GM18867 (cell line): ENCODE measurements at regions not wholly inside any gene's neighbourhood (a gene's known extent, or its start where the extent isn't known, plus 50 kb on each side); places are given as distances from the start of the nearest gene placed in this dataset.
A peak's percentile ranks its signal among the peaks of the same experiment; 100 is the strongest.
"Not testable (repeated sequence)": the region's sequence is repeated elsewhere in the genome, so short reads cannot be mapped to it uniquely, and the experiment has no call there.

Experiments used
- ATAC-seq: cut with Tn5 transposase; IDR thresholded peaks from one replicate; pipeline ENCODE4 v1.9.1; 2021; ENCODE audit warnings: mild to moderate bottlenecking, moderate library complexity; ENCODE audit not compliant: unreplicated experiment

DNA sequence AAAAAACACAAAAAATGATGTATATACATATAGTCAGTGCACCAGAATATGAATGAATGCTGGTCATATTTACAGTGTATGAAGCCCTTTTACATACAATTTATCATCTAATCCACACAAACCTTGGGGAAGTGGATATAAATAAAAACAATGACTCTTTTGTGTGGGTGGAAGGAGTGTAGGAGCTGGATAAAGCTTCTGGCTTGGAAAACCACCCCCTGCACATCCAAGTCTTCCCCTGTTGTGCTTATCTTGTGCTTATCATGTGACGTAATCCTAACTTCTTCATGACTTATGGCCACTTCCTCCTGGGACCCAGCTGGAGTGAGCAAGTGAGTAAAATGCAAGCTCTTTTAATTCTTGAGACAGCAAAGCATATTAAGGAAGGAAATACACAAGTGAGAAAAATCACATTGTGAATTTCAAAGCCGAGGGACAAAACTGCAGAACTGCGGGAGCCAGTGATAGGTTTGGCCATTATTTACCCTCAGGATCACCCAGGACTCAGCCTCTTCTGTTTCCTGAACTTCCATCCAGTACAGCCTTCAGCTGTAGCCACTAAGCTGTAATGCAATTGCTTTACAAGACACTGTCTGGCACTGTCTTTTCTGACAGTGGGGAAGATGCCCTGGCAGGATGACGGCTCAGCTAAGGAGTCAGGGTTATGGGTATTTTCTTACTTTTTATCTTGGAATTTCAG is 104.0 kb upstream of the PPM1J start:
- no peak for ATAC-seq

DNA sequence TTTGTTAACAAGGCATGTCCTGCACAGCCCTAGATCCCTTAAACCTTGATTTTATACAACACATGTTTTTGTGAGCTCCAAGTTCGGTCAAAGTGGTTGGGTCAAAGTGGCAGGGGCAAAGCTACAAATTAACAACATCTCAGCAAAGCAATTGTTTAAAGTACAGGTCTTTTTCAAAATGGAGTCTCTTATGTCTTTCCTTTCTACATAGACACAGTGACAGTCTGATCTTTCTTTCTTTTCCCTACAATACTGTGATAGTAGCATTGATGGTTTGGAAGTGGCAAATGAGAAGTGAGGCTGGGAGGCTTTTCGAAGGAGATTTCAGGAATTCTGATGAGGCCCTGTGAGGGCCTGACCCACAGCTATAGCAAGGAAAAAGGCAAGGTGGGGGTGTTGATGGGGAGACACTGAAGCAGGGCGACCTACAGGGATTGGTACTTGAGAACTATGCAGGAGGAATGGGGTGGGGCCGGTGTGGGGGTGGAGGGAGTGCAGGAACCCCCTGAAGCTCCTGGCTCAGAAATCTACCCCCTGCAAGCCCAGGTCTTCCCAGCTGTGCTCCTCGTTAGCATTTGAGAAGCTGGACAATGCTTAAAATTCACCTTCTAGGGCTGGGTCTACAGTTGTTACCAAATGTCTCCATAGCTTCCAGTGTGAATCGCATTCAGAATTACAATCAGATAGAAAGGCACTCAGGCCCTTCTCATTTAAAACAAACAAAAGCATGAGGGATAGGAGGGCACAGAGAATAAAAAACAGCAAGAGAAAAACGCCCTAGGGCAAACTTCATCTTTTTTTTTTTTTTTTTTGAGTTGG is 102.6 kb upstream of the PPM1J start:
- no peak for ATAC-seq

DNA sequence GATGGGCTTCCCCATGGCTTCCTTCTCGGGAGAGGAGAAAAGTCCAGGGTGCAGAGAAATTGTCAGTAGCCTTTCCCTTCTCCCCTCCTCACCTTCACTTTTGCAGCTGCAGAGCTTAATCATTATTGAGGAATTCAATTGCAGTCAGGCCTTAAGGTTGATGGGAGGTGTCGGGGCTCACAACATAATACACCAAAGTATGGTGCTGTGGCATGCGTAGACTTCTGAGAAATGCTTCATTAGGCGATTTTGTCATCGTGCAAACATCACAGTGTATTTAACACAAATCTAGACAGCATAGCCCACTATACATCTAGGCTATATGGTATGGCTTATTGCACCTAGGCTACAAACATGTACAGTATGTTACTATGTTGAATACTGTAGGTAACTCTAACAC is 100.2 kb upstream of the PPM1J start:
- no peak for ATAC-seq

DNA sequence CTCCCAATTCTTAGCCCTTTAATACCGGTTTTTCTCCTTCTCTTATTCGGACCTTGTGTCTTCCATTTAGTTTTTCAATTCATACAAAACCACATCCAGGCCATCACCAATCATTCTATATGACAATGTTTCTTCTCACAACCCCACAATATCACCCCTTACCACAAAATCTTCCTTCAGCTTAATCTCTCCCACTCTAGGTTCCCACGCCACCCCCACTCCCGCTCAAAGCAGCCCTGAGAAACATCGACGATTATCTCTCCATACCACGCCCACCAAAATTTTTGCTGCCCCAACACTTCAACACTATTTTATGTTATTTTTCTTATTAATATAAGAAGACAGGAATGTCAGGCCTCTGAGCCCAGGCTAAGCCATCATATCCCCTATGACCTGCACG is 99.5 kb upstream of the PPM1J start:
- ATAC-seq = not testable (repeated sequence)

DNA sequence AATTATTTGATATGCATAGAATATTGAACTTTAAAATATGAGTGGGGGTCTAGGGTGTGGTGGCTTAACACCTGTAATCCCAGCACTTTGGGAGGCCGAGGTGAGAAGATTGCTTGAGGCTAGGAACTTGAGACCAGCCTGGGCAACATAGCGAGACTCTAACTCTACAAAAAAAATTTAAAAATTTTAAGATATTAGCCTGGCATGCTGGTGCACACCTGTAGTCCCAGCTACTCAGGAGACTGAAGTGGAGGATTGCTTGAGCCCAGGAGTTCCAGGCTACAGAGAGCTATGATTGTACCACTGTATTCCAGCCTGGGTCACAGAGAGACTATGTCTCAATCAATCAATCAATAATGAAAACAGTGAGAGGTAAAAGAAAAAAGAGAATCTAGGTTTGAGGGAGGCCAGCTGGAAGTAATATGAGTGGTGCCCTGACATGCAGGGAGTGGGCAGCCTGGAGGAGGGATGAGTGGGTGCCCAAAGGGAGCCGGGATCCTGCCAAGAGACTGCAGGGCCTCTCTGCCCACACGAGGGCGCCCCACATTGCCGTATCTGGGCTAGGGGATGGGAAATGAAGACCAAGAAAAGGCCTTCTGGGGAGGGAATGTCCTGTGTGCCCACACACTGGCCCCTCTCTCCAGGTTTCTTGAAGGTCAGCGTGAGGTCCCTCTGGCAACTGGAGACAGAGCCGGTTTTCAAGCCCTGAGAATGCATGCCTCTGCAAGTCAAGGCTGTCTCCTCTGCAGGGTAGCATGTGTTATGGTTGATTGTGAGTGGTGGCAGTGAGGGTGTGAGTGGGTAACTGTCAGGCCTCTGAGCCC is 93.9 kb upstream of the PPM1J start:
- ATAC-seq = peak; percentile 57

DNA sequence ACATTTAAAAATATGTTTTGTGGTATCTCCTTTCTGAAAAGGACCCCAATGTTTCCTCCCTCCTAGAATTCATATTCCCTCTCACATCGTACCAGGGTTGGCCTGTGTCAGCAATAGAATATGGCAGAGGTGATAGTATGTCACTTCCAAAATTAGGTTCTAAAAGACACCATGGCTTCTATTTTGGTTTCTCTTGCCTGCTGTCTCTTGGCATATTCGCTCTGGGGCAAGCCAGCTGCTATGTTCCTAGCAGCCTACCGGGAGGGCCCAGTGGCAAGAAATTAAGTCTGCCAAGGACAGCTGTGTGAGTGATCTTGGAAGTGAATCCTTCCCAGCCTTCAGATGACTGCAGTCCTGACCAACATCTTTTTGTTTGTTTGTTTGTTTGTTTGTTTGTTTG is 92.9 kb upstream of the PPM1J start:
- ATAC-seq = no peak

DNA sequence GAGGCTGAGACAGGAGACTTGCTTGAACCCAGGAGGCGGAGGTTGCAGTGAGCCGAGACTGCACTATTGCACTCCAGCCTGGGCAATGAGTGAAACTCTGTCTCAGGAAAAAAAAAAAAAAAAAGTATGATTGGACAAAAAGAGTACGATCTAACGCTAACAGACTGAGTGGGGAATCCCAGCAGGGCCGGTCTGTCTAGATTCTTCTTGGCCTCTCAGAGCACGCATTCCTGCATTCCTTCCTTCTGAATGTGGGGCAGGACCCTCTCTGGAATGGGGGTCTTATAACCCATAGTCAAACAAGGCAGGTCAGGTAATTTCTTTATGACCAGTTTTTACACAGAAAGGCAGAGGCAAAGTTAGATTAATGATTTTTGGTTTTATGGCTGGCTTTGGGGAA is 92.0 kb upstream of the PPM1J start:
- ATAC-seq = no peak

DNA sequence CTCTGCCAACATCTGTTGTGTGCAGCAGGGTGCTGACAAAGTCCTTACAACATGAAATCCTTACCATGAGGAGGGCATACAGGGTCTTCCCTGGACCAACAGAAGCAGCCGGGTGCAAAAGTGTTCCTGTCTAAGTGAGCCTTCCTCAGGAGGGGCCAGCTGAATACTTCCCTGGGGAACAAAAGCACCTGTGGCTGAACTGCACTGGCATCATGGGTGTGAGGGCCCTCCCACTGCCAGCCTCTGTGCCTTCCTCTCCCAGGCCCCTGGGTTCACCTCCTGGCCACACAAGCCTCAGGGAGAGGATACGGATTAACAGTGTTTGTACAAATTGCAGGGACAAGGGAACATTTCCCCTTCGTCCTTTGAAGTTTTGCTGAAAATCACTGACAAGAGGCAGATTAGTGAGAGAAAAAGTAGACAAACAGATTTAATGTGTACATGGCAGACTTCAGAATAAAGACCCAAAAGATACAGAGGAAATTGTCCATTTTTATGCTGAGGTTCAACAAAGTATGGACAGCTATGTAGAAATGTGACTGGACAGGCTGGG is 91.0 kb upstream of the PPM1J start:
- no peak for ATAC-seq

DNA sequence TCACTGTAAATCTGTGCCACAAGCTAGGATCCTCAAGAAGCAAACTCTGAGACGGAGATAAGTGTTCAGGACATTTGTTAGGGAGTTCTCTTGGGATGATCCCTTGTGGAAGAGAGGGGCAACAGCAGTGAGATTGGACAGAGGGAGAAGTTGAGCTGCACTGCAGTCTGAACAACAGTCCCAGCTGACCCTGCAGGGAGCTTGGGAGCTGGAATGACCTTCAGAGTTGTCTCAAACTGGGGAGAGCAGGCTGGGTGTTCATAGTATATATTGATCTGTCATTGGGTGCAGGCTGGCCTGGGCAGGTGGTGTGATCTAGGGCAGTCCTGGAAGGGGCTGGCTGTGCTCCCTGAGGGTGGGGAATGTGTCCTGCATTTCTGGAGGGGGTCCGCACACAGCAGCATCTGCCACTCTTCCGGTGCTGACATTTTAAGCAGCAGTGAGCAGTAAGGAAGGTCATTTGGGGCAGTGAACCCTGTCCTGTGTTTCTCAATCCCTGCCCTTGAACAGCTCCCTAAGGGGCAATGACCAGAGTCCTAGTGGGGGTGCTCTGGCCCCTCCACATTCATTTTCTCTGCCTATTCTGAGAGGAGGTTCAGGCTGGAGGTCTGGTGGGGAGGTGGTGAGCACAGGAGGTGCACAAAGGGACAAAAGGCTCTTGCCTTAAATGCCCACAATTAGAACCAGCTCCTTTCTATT is 90.2 kb upstream of the PPM1J start:
- no peak for ATAC-seq

DNA sequence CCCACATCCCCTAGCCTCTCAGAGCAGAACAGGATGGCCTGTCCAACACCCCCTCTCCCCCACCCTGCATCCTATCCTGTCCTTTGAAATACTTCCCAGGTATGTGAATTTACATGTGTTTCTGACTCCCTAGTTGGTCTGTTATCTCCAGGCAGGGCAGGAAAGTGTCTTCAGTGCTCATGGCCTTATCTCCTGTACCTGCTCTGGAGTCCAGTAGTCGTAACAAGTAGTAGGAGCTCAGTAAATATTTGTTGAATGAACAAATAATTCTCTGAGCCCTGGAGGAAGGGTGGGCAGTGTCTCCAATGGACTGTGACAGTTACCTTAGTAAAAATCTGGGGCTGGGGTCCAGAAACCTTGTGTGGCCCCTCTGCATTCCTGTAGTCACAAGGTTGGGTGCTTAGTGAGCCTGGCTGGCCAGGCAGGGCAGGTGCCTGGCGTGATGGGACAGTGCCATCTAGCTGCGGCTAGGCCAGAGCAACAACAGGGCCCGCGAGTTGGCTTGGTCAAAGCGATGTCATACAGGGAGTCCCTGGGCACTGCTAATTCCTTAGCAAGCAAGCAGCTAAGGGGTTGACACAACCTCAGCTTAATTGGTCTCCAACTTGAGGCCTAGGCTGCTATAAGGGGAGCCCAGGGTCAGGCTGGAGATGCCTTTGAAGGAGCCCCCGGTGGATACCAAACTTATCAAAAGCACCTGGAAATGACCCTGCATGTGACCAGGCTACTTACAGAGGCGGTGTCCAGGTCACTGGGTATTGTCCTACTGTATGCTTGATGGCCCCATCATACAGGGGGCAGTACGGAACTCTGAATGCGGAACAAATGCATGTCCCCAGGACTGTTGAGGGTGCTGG is 89.0 kb upstream of the PPM1J start:
- peak; percentile 88 for ATAC-seq

DNA sequence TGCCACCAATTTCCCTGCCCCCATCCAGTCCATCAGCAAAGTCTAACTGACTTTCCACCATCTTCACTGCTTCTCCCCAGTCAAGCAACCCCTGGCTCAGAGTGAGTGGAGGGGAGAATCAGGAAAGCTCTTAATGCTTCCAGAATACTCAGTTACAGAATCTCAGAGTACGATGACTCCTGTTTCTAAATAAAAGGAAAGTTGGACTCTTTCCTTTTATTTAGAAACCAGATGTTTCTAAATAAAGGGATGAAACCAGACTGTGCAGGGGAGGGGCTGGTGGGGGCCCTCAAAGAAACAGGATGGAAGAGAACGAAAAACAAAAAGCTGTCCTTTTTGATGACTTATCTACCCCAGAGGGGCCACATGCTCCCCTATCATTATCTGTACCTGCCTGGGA is 85.2 kb upstream of the PPM1J start:
- no peak for ATAC-seq

DNA sequence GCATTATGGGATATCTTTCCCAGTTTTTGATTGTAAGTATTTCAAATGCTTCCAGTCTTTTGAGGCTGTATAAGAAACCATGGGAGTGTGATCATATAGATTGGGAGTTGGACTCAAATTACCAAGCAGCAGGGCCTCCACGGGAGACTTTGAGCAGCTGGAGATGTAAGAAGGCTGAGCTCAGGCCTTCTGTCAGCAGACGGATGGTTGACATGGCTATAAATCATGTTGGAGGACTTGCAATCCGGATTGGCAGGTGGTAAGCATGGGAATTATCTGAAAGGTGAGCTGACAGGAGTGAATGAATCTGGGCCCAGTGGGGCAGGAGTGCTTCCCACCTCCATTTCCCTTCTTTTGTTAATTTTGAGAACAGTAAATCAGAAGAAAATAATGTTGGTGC is 83.2 kb upstream of the PPM1J start:
- ATAC-seq = no peak

DNA sequence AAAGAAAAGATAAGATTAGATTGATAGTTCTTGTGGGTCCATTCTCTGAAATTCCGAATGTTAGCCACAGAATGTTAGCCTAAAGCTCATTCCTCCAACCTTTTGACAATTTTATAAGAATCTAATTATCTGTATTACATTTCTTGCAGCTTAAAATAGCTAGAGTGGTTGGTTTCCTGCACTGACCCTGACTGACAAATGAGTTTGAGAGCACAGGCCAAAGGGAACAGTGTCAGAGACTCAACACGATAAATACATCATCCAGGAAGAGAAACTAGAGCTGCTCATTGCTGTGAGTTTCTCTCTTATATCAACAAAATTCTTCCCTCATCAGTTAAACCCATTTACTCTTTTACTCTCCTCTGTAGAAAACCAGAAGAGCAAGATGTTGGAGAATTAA is 82.1 kb upstream of the PPM1J start:
- no peak for ATAC-seq

DNA sequence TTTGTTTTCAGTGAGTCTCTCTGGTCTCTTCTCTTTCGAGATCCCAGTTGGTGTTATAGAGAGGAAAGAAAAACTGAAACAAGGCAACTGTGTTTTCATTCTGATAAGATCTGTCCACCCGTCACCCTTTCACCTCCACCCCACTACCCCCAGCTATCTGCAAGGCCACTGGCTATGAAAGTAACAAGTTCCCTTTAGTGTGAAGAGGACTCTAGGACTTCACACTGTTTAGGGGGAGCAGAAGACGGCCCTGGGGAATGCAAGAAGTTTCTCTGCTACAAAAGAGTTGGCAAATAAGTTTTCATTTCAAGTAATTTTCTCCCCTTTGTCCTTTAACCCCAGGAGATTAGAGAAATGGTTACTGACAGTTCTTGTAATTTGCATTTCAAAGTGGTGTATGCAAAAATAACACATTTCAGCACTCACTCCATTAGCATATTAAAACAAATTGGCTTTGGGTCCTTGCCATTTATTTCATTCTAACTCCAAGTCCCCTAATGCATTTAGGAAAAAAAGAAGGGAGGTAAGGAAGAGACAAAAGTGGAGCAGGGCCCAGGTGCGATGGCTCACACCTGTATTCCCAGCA is 79.6 kb upstream of the PPM1J start:
- peak; percentile 90 for ATAC-seq

DNA sequence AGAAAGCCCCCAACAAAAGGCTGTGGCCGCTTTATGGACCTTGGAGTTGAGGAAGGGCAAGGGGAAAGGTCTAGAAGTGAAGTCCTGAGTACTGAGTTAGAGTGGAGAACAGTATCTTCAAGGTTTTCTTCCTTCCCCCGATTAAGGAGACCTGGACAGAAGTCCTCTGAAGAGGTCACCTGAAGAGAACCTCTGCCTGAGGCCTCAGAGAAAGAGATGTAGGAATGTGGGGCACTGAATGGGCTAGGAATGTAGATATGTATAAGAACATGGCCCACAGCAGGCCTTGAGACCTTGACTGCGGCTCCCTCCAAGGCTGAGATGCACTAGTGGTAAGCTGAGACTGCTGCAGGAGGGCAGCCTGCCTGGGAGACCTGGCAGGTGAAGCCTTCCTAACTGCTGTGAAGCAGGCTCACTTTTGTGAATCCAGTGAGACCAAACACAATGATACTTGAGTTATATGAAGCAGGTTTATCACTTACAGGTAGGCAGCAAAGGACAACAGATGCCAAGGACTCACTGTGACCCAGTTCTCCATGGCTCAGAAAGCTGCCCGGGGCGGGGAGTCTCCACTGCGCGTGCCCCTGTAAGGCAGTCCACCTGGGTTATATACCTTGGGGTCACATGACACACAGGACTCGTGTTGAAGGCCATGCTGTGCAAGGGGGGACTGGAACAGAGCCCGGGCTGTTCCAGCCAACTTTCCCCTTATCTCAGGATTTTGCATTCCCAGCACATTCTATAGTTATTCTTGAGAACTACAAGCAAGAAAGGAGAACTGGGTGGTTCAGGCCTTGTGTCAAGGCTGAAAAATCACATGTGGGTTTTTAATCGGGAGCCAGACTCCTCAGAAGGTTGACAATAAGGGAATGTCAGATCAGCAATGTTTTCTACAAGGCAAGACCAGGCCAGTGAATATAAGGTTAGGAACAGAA is 78.8 kb upstream of the PPM1J start:
- no peak for ATAC-seq

DNA sequence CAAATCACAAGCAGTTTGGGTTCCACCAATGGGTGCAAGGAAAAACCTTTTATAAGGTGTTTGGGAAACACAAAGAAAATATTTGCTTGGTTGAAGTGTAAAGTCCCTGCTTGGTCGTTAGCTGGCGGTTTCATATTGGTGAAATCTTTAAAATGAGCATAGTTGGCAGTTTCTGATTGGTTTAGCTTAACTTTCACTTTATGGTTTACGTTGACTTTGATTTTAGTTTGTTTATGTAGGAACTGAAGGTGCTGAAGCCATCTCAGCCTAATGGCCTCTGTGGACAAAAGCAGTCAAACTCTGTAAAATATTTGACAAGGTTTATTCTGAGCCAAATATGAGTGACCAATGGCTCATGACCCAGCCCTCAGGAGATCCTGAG is 76.6 kb upstream of the PPM1J start:
- ATAC-seq = no peak

DNA sequence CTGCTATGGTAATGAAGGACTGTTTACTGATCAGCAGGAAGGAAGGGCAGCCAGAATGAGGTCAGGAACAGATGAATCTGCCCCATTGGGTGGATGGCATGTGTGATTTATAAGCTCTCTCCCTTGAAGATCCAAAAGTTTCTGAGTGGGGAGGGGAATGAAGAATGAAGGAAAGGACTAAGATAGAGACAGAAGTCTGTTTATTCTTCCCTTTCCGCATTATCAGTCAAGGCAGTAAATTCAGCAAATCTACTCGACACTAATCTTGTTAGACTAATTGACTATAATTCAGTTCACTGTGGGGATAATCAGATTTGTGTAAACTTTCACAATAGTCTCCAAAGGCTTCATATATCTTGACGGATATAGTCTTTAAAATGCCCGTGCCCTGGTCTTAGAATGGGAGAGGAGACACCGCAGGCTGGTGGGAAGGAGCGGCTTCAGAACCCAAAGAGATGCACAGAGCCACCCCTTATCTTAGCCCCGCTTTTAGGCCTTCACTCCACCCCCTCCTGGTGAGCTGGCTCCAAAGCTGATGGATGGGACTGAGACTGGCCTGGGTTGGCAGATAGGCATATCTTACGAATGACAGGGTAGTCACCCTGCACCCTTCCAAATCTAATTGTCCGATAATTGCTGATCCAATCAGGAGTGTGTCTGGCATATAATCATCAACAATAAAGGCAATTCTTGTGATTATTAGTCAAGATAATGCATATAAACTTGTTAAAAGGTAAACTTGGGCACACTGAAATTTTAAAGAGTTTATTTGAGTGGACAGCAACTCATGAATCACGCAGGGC is 76.0 kb upstream of the PPM1J start:
- no peak for ATAC-seq

DNA sequence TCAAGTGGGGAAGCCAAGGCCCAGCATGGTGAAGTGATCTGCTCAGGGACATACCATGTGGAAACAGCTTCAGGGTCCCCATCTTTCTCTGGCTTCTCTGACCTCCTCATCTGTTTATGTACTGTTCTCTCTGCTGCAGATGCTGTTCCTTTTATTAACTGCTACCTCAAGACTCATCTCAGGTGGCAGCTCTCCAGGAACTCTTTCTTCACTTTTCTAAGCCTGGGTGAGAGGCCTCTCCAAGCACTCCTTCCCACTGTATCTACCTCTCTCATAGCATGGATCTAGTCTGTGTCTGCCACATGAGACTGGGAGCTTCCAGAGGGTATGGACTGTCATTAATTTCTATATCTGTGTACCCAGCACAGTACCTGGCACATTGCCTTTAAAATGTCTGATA is 73.4 kb upstream of the PPM1J start:
- ATAC-seq = no peak
